Fibroblast of lung (primary cell): ENCODE measurements at regions not wholly inside any gene's neighbourhood (a gene's known extent, or its start where the extent isn't known, plus 50 kb on each side); places are given as distances from the start of the nearest gene placed in this dataset.
"Not testable (repeated sequence)": the region's sequence is repeated elsewhere in the genome, so short reads cannot be mapped to it uniquely, and the experiment has no call there.

ENCODE experiments used
- DNase-seq, 2 donors: peaks; one replicate each; pipeline versions ENCODE4 v3.0.0 to v3.0.0-alpha.2; 2010; ENCODE audit warnings: low read depth in 2 of 2
- H2AFZ ChIP-seq: 2 replicates; pipeline ENCODE4 v1.5.1; 2012; ENCODE audit warnings: low read length, control low read depth, inconsistent platforms
- H3K27ac ChIP-seq: 2 replicates; pipeline ENCODE4 v1.5.1; 2011; ENCODE audit warnings: low read length, control low read depth; ENCODE audit not compliant: insufficient read depth
- H3K27me3 ChIP-seq: 2 replicates; pipeline ENCODE4 v1.5.1; 2011; ENCODE audit warnings: mild to moderate bottlenecking, low read length; ENCODE audit not compliant: control insufficient read depth, insufficient read depth
- H3K36me3 ChIP-seq: 2 replicates; pipeline ENCODE4 v1.5.1; 2011; ENCODE audit warnings: low read length; ENCODE audit not compliant: control insufficient read depth, insufficient read depth
- H3K4me1 ChIP-seq: 2 replicates; pipeline ENCODE4 v1.5.1; 2011; ENCODE audit warnings: low read length; ENCODE audit not compliant: control insufficient read depth, insufficient read depth; ENCODE audit errors: extremely low read depth
- H3K4me2 ChIP-seq: 2 replicates; pipeline ENCODE4 v1.5.1; 2011; ENCODE audit warnings: low read length, control low read depth; ENCODE audit not compliant: insufficient read depth; ENCODE audit errors: extremely low read depth
- H3K4me3 ChIP-seq, 4 experiments: fragments of 200-600 bp in 1 of 4; sonication (generic) in 1 of 4; replicated peaks in 1 of 4; 2 replicates each; pipeline ENCODE4 v1.5.1; 2011 to 2016; ENCODE audit warnings: low read length in 4 of 4, low read depth in 3 of 4, mild to moderate bottlenecking in 3 of 4, control low read depth in 2 of 4, inconsistent platforms in 1 of 4, mixed read lengths in 1 of 4; ENCODE audit not compliant: insufficient read depth in 1 of 4; ENCODE audit errors: control extremely low read depth in 1 of 4
- H3K79me2 ChIP-seq: 2 replicates; pipeline ENCODE4 v1.5.1; 2012; ENCODE audit warnings: mild to moderate bottlenecking, low read length, inconsistent platforms; ENCODE audit not compliant: control insufficient read depth, insufficient read depth
- H3K9ac ChIP-seq: 2 replicates; pipeline ENCODE4 v1.5.1; 2011; ENCODE audit warnings: mild to moderate bottlenecking, low read length, control low read depth; ENCODE audit not compliant: insufficient read depth
- H3K9me3 ChIP-seq: 2 replicates; pipeline ENCODE4 v1.5.1; 2012; ENCODE audit warnings: low read depth, low read length; ENCODE audit not compliant: control insufficient read depth, insufficient read depth
- H4K20me1 ChIP-seq: 2 replicates; pipeline ENCODE4 v1.5.1; 2011; ENCODE audit warnings: low read length; ENCODE audit not compliant: control insufficient read depth, insufficient read depth; ENCODE audit errors: extremely low read depth
- EZH2 ChIP-seq: IDR thresholded peaks from 2 replicates; pipeline ENCODE4 v1.5.1; 2012; ENCODE audit warnings: low read length, control low read depth, mild to moderate bottlenecking; ENCODE audit errors: missing control alignments
- TF ChIP-seq, protein P1 (sequence below), 2 donors: IDR thresholded peaks in 1 of 2; conservative IDR thresholded peaks in 1 of 2; 1 replicate in 1 of 2; 2 replicates in 1 of 2; pipeline ENCODE4 v1.5.1; 2011 to 2012; ENCODE audit warnings: low read length in 2 of 2, control low read depth in 1 of 2, inconsistent platforms in 1 of 2, low read depth in 1 of 2, mild to moderate bottlenecking in 1 of 2

- H3K4me3 ChIP-seq = no peak overlapping the region
- H3K4me1 ChIP-seq = no peaks in the 10 kb centered on the region
- H3K79me2 ChIP-seq = no peaks in the 10 kb centered on the region
- no peak overlapping the region for H3K27ac ChIP-seq
- no peaks in the 10 kb centered on the region for H3K36me3 ChIP-seq
- TF ChIP-seq, protein P1, sequence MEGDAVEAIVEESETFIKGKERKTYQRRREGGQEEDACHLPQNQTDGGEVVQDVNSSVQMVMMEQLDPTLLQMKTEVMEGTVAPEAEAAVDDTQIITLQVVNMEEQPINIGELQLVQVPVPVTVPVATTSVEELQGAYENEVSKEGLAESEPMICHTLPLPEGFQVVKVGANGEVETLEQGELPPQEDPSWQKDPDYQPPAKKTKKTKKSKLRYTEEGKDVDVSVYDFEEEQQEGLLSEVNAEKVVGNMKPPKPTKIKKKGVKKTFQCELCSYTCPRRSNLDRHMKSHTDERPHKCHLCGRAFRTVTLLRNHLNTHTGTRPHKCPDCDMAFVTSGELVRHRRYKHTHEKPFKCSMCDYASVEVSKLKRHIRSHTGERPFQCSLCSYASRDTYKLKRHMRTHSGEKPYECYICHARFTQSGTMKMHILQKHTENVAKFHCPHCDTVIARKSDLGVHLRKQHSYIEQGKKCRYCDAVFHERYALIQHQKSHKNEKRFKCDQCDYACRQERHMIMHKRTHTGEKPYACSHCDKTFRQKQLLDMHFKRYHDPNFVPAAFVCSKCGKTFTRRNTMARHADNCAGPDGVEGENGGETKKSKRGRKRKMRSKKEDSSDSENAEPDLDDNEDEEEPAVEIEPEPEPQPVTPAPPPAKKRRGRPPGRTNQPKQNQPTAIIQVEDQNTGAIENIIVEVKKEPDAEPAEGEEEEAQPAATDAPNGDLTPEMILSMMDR (conservative IDR thresholded peaks at IDR 0.05 in 1 of 2, IDR thresholded peaks at IDR 0.05 in 1 of 2; ENCODE audit: low read depth in 1 of 2, low read length in 2 of 2) = no peak
- TF ChIP-seq EZH2 = no peak
- no peak overlapping the region for H3K9ac ChIP-seq
- peaks cover 13% of the 10 kb centered on the region for H3K27me3 ChIP-seq
- H2AFZ ChIP-seq = no peak overlapping the region
- no peaks in the 10 kb centered on the region for H4K20me1 ChIP-seq
- no peak for DNase-seq
- no peak overlapping the region for H3K4me2 ChIP-seq
- H3K9me3 ChIP-seq = no peaks in the 10 kb centered on the region
These were observed 94.7 kb upstream of the TARDBP start for GRCh38 chr1:10917513-10918454.

DNA sequence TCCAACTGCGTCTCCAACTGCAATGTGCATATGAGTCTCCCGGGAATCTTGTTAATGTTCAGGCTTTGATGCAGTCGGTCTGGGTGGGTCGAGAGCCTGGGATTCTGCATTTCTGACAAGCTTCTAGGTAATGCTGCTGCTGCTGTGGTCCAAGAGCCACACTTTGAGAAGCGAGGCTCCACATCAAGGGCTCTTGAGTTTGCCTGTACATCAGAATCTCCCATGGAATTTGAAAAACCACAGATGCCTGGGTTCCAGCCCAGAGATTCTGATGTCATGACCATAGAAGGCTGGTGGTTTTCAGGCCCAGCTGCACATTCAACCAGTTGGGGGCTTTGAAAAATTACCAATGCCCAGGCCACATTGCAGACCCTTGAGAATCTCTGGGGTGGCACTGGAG lies 93.9 kb upstream of the TARDBP start:
- H3K9ac ChIP-seq = no peak overlapping the region
- no peaks in the 10 kb centered on the region for H3K79me2 ChIP-seq
- no peaks in the 10 kb centered on the region for H3K9me3 ChIP-seq
- H3K36me3 ChIP-seq = no peaks in the 10 kb centered on the region
- H3K27ac ChIP-seq = no peak overlapping the region
- H3K4me1 ChIP-seq = no peaks in the 10 kb centered on the region
- no peak overlapping the region for H2AFZ ChIP-seq
- DNase-seq = peak; percentile 42 to 89
- H3K4me3 ChIP-seq = no peak overlapping the region
- H3K27me3 ChIP-seq = peaks cover 13% of the 10 kb centered on the region
- no peak overlapping the region for H3K4me2 ChIP-seq
- TF ChIP-seq EZH2 = no peak
- TF ChIP-seq, protein P1 (conservative IDR thresholded peaks at IDR 0.05 in 1 of 2, IDR thresholded peaks at IDR 0.05 in 1 of 2; ENCODE audit: low read depth in 1 of 2, low read length in 2 of 2) = no peak
- H4K20me1 ChIP-seq = no peaks in the 10 kb centered on the region

- DNase-seq = no peak
- H3K27me3 ChIP-seq = peaks cover 13% of the 10 kb centered on the region
These were observed 92.3 kb upstream of the TARDBP start for GRCh38 chr1:10920063-10920626.

GRCh38 chr1:10922315-10923060 lies 90.0 kb upstream of the TARDBP start:
- not testable (repeated sequence) for H3K4me2 ChIP-seq, H3K9ac ChIP-seq, DNase-seq, H3K27ac ChIP-seq, H2AFZ ChIP-seq, H3K79me2 ChIP-seq, H4K20me1 ChIP-seq, H3K9me3 ChIP-seq, H3K4me3 ChIP-seq, H3K27me3 ChIP-seq, H3K4me1 ChIP-seq, H3K36me3 ChIP-seq

More at GRCh38 chr1:10920063-10920626, 92.3 kb upstream of the TARDBP start:
- Histone ChIP-seq H3K4me1 (no peaks in the 10 kb centered on the region), H3K79me2 (no peaks in the 10 kb centered on the region), H3K4me3 (no peak overlapping the region), H3K4me2 (no peak overlapping the region), H3K36me3 (no peaks in the 10 kb centered on the region), H4K20me1 (no peaks in the 10 kb centered on the region), H3K9me3 (no peaks in the 10 kb centered on the region), H2AFZ (no peak overlapping the region), H3K27ac (no peak overlapping the region), H3K9ac (no peak overlapping the region)
- no peak for TF ChIP-seq EZH2
- TF ChIP-seq, protein P1 (conservative IDR thresholded peaks at IDR 0.05 in 1 of 2, IDR thresholded peaks at IDR 0.05 in 1 of 2; ENCODE audit: low read depth in 1 of 2, low read length in 2 of 2) = no peak
